ENCODE measurements at regions not wholly inside any gene's neighbourhood (a gene's known extent, or its start where the extent isn't known, plus 50 kb on each side); places are given as distances from the start of the nearest gene placed in this dataset.

- H3K36me3 Mint-ChIP-seq = no peaks in the 10 kb centered on the region
- no peaks in the 10 kb centered on the region for H3K9me3 Mint-ChIP-seq
- no peak overlapping the region for H3K4me3 Mint-ChIP-seq
- peaks cover 34% of the 10 kb centered on the region for H3K4me1 Mint-ChIP-seq
- peaks cover 18% of the 10 kb centered on the region for H3K27me3 Mint-ChIP-seq (ENCODE audit: low read depth)
- TF ChIP-seq CTCF (IDR thresholded peaks at IDR 0.05; ENCODE audit: unreplicated experiment) = no peak
- no peak overlapping the region for H3K27ac Mint-ChIP-seq
- DNase-seq (ENCODE audit: low spot score in 2 of 2, unreplicated experiment in 2 of 2) = no peak
Observed at GRCh38 chr3:72595927-72596610, 252.2 kb downstream of the SHQ1 start.

GRCh38 chr3:72595376-72595775, 252.9 kb downstream of the SHQ1 start:
- no peak overlapping the region for H3K27ac Mint-ChIP-seq
- DNase-seq (ENCODE audit: low spot score in 2 of 2, unreplicated experiment in 2 of 2) = no peak
- H3K4me3 Mint-ChIP-seq = no peak overlapping the region
- peaks cover 38% of the 10 kb centered on the region for H3K4me1 Mint-ChIP-seq
- H3K36me3 Mint-ChIP-seq = no peaks in the 10 kb centered on the region
- no peak for TF ChIP-seq CTCF (IDR thresholded peaks at IDR 0.05; ENCODE audit: unreplicated experiment)
- H3K27me3 Mint-ChIP-seq (ENCODE audit: low read depth) = peaks cover 19% of the 10 kb centered on the region
- H3K9me3 Mint-ChIP-seq = no peaks in the 10 kb centered on the region

GRCh38 chr3:72594615-72595215, 253.5 kb downstream of the SHQ1 start:
- peaks cover 19% of the 10 kb centered on the region for H3K27me3 Mint-ChIP-seq (ENCODE audit: low read depth)

GRCh38 chr3:72593881-72594397, 254.3 kb downstream of the SHQ1 start:
- no peak for DNase-seq (ENCODE audit: low spot score in 2 of 2, unreplicated experiment in 2 of 2)
- Mint-ChIP-seq H3K36me3 (no peaks in the 10 kb centered on the region), H3K27me3 (ENCODE audit: low read depth) (peaks cover 20% of the 10 kb centered on the region), H3K4me1 (peaks cover 38% of the 10 kb centered on the region), H3K4me3 (no peak overlapping the region), H3K9me3 (no peaks in the 10 kb centered on the region), H3K27ac (no peak overlapping the region)
- TF ChIP-seq CTCF (IDR thresholded peaks at IDR 0.05; ENCODE audit: unreplicated experiment) = no peak

More at GRCh38 chr3:72594615-72595215, 253.5 kb downstream of the SHQ1 start:
- H3K4me3 Mint-ChIP-seq = no peak overlapping the region
- no peak overlapping the region for H3K27ac Mint-ChIP-seq
- H3K4me1 Mint-ChIP-seq = peaks cover 38% of the 10 kb centered on the region
- no peaks in the 10 kb centered on the region for H3K36me3 Mint-ChIP-seq
- no peaks in the 10 kb centered on the region for H3K9me3 Mint-ChIP-seq
- TF ChIP-seq CTCF (IDR thresholded peaks at IDR 0.05; ENCODE audit: unreplicated experiment) = no peak
- no peak for DNase-seq (ENCODE audit: low spot score in 2 of 2, unreplicated experiment in 2 of 2)

GRCh38 chr3:72591522-72592421, 256.5 kb downstream of the SHQ1 start:
- Mint-ChIP-seq H3K9me3 (no peaks in the 10 kb centered on the region), H3K36me3 (no peaks in the 10 kb centered on the region), H3K4me3 (no peak overlapping the region), H3K27me3 (ENCODE audit: low read depth) (peaks cover 13% of the 10 kb centered on the region), H3K27ac (peak overlapping the region; percentile 45), H3K4me1 (peaks cover 26% of the 10 kb centered on the region)
- no peak for TF ChIP-seq CTCF (IDR thresholded peaks at IDR 0.05; ENCODE audit: unreplicated experiment)
- peak in 1 of 2 experiments; percentile 43 for DNase-seq (ENCODE audit: low spot score in 2 of 2, unreplicated experiment in 2 of 2)
